NCI-H2227 (cell line): ENCODE measurements at regions not wholly inside any gene's neighbourhood (a gene's known extent, or its start where the extent isn't known, plus 50 kb on each side); places are given as distances from the start of the nearest gene placed in this dataset.

Experiments
- DNase-seq: peaks from one replicate; lab custom pipeline; 2025; ENCODE audit not compliant: unreplicated experiment; lab: John Stamatoyannopoulos, UW

- DNase-seq = no peak
These were observed 568.1 kb upstream of the MKI67 start for GRCh38 chr10:128694168-128694850.

GRCh38 chr10:128694851-128695725 lies 568.9 kb upstream of the MKI67 start:
- DNase-seq = no peak

- no peak for DNase-seq
These were observed 569.7 kb upstream of the MKI67 start for GRCh38 chr10:128695931-128696330.

GRCh38 chr10:128697437-128697836 lies 571.2 kb upstream of the MKI67 start:
- no peak for DNase-seq

GRCh38 chr10:128701381-128701780 lies 575.2 kb upstream of the MKI67 start:
- DNase-seq = no peak

- no peak for DNase-seq
These were observed 575.6 kb upstream of the MKI67 start for GRCh38 chr10:128701837-128702236.

GRCh38 chr10:128704716-128705115 lies 578.5 kb upstream of the MKI67 start:
- no peak for DNase-seq

GRCh38 chr10:128708182-128708581 lies 582.0 kb upstream of the MKI67 start:
- no peak for DNase-seq

GRCh38 chr10:128709686-128710085 lies 583.5 kb upstream of the MKI67 start:
- DNase-seq = no peak

- DNase-seq = no peak
These were observed 584.0 kb upstream of the MKI67 start for GRCh38 chr10:128710098-128710797.

- DNase-seq = no peak
These were observed 584.6 kb upstream of the MKI67 start for GRCh38 chr10:128710798-128711183.

GRCh38 chr10:128711806-128712205 lies 585.6 kb upstream of the MKI67 start:
- DNase-seq = no peak

- no peak for DNase-seq
These were observed 586.6 kb upstream of the MKI67 start for GRCh38 chr10:128712661-128713400.

GRCh38 chr10:128713471-128713870 lies 587.2 kb upstream of the MKI67 start:
- no peak for DNase-seq

- DNase-seq = no peak
These were observed 587.8 kb upstream of the MKI67 start for GRCh38 chr10:128713874-128714570.

GRCh38 chr10:128714644-128715415 lies 588.6 kb upstream of the MKI67 start:
- no peak for DNase-seq

GRCh38 chr10:128716181-128716580 lies 590.0 kb upstream of the MKI67 start:
- no peak for DNase-seq

- no peak for DNase-seq
These were observed 595.8 kb upstream of the MKI67 start for GRCh38 chr10:128721963-128722445.

GRCh38 chr10:128722947-128723346 lies 596.7 kb upstream of the MKI67 start:
- no peak for DNase-seq
